GM19025 (cell line): ENCODE measurements at regions not wholly inside any gene's neighbourhood (a gene's known extent, or its start where the extent isn't known, plus 50 kb on each side); places are given as distances from the start of the nearest gene placed in this dataset.

Experiments
- ATAC-seq: cut with Tn5 transposase; IDR thresholded peaks from one replicate; pipeline ENCODE4 v1.9.1; 2021; ENCODE audit warnings: mild to moderate bottlenecking, low read depth, moderate library complexity; ENCODE audit not compliant: unreplicated experiment

- no peak for ATAC-seq
Measured at GRCh38 chr1:208818770-208819445, 574.7 kb upstream of the PLXNA2 start.

DNA sequence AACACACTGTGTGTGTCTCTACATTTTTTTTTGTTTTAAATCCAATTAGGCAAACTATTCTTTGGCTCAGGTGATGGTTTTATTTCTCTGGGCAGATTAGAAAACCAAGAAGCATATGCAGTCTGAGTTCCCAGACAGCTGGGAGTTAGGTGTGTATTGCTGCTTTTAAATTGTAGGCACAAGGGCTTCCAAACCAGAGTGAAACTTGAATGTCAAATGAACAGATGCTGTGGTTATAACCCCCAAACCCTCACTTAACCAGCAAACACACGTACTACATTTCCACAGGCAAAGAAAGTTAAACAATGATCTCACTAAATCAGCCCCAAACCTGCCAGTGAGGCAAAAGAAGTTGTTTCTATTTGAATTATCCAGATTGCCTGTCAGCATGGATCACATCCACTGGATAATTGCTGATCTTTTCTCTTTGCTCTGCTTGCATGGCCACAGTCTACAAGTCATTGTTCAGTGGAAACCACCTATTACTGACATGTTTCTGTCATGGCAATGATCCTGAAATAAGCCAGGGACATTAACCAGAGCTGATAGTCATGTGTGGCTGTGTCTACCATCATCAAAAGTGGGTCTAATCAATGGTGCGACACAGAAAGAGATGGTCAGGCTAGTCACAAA lies 576.5 kb upstream of the PLXNA2 start:
- ATAC-seq: no peak

DNA sequence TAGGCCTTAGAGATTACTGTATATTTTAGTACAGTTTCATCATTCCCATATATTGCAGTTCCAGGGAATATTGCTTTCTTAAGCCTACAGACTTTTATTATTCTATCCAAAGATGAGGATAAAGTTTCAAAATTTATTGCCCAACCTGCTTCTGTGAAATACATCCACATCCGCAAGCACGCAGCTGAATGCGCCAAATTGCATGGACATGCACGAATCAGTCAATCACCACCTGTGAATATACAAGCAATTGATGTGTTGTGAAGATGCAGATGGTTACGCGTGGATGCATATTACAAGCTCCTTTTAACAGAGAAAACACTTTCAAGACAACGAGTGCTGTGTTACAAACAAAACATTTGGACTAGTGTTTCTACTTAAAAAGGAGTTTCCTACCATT lies 577.8 kb upstream of the PLXNA2 start:
- no peak for ATAC-seq

DNA sequence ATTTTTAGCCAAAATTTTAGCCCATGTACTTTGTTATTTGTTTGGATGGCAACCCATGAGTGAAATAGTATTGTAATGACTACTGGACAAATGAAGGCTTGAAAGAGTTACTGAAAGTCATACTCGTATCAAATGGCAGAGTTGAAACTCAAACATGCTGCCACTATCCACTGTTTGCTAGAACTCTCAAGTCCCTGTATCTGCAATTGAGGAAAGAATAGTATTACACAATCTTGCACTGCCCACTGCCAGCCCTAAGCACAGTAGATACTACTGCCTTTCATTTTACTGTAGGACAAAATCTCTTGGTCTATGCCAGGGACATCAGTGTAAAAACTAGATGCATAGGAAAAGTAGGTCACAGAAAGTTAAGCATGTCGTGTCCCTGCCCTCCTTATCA lies 581.1 kb upstream of the PLXNA2 start:
- ATAC-seq: no peak

- ATAC-seq: no peak
Measured at GRCh38 chr1:208829595-208829994, 585.4 kb upstream of the PLXNA2 start.

DNA sequence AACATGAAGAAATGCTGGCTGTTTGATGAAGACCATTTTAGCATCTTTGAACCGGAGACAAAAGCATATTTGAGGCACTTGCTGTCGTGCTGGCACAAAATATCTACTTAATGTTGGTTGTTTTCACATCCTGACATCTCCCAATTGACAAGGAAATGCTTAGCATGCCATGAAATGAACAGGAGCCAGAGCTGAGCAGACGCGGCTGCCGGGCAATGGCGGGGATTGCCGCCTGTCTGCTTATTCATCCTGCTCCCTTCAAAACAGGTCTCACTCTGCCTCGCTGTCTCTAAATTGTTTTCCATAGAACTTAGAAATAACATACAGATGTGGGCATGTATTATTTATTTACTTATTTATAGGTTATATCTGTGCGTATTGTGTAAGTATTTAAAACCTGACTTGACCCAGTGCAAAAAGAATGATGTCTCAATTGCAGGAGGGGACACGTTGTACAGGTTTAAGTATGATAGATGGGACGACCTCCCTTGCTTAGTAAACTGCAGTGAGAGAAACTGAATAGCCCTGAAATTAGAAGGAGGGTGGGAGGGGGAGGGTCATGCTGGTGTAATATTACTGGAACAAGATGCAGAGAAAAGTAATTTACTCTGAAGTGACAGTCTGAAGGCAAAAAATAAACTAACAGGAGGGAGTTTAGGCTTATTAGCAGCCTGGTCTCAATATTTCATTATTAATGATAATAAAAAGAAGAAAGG lies 590.4 kb upstream of the PLXNA2 start:
- ATAC-seq: no peak

GRCh38 chr1:208835097-208835463 lies 590.9 kb upstream of the PLXNA2 start:
- ATAC-seq: no peak

GRCh38 chr1:208835781-208836180 lies 591.6 kb upstream of the PLXNA2 start:
- ATAC-seq: no peak

GRCh38 chr1:208837242-208837641 lies 593.1 kb upstream of the PLXNA2 start:
- ATAC-seq: no peak

- no peak for ATAC-seq
Measured at GRCh38 chr1:208841436-208841835, 597.3 kb upstream of the PLXNA2 start.

- no peak for ATAC-seq
Measured at GRCh38 chr1:208842451-208842850, 598.3 kb upstream of the PLXNA2 start.

DNA sequence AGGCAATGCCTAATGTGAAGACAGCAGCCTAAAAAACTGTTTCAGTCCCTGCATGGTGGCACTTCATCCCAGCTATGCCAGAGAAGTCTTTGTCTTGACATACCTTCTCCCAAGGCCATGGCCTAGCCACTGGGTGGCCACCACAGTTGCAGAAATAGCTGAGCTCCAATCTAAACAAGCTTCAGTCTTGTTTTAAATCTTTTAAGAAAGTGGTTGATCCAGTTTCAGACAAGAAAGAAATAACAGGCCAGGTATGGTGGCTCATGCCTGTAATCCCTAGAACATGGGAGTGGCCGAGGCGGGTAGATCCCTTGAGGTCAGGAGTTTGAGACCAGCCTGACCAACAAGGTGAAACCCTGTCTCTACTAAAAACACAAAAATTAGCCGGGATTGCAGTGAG lies 600.0 kb upstream of the PLXNA2 start:
- no peak for ATAC-seq

- no peak for ATAC-seq
Measured at GRCh38 chr1:208848854-208849253, 604.7 kb upstream of the PLXNA2 start.

GRCh38 chr1:208850442-208850841 lies 606.3 kb upstream of the PLXNA2 start:
- no peak for ATAC-seq

DNA sequence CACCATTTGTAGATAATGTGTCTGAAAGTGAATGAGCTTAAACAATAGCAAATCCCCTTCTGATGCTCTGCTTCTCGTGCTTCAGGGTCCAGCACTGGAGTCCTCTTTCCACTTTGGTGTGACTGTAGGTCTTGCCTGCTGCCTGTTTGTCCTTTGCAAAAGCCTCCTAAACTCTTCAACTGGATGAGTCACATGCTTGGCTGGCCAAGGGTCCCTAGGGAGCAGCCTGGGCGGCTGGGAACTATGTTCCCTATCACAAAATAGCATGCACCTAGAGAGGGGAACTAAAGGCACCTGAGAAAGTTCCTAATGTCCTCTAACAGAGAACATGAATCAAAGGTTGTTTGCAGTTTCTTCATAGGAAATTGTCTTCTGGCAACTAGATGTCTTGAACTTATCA lies 607.2 kb upstream of the PLXNA2 start:
- ATAC-seq: no peak

DNA sequence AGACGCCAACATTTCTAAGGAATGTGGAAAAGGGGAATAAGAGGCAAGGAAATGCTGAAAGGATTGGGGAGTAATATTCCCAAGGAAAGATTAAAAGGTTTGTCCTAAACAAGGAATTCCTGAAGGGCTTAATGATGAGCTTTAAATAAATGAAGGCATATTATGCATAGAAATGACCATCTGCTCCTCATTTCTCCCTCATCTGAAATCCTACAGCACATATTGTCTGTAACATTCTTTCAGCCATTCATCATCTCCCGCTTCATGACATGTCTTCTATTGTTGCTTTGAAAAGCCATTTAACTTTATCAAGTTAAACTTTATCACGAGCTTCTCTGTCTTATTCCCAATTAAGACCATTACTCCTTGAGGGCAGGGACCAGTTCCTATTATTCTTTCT lies 608.7 kb upstream of the PLXNA2 start:
- no peak for ATAC-seq

GRCh38 chr1:208855403-208855802 lies 611.2 kb upstream of the PLXNA2 start:
- peak; percentile 58 for ATAC-seq

- no peak for ATAC-seq
Measured at GRCh38 chr1:208857465-208857864, 613.3 kb upstream of the PLXNA2 start.

GRCh38 chr1:208858738-208859137 lies 614.6 kb upstream of the PLXNA2 start:
- no peak for ATAC-seq

DNA sequence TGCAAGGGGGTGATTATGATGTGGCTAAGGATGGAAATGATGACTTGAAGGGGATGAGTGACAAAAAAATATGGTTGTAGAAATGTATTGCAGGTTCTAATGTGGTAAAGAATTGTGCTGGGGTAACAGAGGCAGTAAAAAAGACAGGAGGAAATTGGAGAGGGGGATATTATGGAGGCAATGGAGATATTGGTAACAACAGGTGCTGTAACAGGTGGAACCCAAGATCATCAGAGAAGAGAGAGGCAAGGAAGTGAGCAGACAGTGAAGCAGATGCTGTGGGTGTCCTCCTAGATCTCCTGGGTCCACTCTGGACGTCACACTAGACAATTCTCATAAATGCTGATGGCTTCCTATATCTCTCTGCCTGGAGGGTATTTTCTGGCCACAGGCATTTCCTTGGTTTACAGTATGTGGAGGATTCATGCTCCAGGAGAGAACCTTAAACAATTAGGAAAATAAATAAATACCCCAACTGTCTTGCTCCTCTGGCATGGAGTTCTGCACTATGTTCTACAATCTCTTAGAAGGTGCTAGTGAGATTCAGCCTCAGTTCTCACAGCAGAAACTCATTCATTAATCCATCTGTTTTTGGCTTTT lies 620.3 kb upstream of the PLXNA2 start:
- ATAC-seq: no peak

GRCh38 chr1:208866386-208866955 lies 622.3 kb upstream of the PLXNA2 start:
- no peak for ATAC-seq
